GM12873 (cell line): ENCODE measurements at regions not wholly inside any gene's neighbourhood (a gene's known extent, or its start where the extent isn't known, plus 50 kb on each side); places are given as distances from the start of the nearest gene placed in this dataset.

Source experiments
- CTCF ChIP-seq: IDR thresholded peaks from 2 replicates; pipeline ENCODE4 v1.5.1; 2012; ENCODE audit warnings: low read depth, mild to moderate bottlenecking, moderate library complexity, low read length, control low read depth; ENCODE audit not compliant: insufficient read depth; ENCODE audit errors: missing control alignments

- no peak for TF ChIP-seq CTCF
Observed at GRCh38 chr6:147621263-147621662, 112.8 kb downstream of the SAMD5 start.

GRCh38 chr6:147621961-147622360 lies 113.5 kb downstream of the SAMD5 start:
- no peak for TF ChIP-seq CTCF

GRCh38 chr6:147624946-147625515 lies 116.5 kb downstream of the SAMD5 start:
- TF ChIP-seq CTCF, result no peak

- no peak for TF ChIP-seq CTCF
Observed at GRCh38 chr6:147625946-147626345, 117.5 kb downstream of the SAMD5 start.

GRCh38 chr6:147627411-147627810 lies 118.9 kb downstream of the SAMD5 start:
- TF ChIP-seq CTCF, result no peak

- TF ChIP-seq CTCF, result no peak
Observed at GRCh38 chr6:147633191-147633590, 124.7 kb downstream of the SAMD5 start.

- TF ChIP-seq CTCF, result no peak
Observed at GRCh38 chr6:147637620-147638195, 129.2 kb downstream of the SAMD5 start.

- TF ChIP-seq CTCF, result no peak
Observed at GRCh38 chr6:147639279-147639678, 130.8 kb downstream of the SAMD5 start.
